ENCODE measurements at regions not wholly inside any gene's neighbourhood (a gene's known extent, or its start where the extent isn't known, plus 50 kb on each side); places are given as distances from the start of the nearest gene placed in this dataset.

- TF ChIP-seq JUND (IDR thresholded peaks at IDR 0.05; ENCODE audit: borderline replicate concordance, low read depth, low read length), result no peak
- no peak for TF ChIP-seq JUND (tag; IDR thresholded peaks at IDR 0.05; ENCODE audit: borderline replicate concordance, low read depth, low read length)
- no peak for TF ChIP-seq CSDE1 (IDR thresholded peaks at IDR 0.05)
- TF ChIP-seq ZNF785 (CRISPR knock-in tag; IDR thresholded peaks at IDR 0.05), result no peak
- WGBS (ENCODE audit: insufficient coverage, low coverage, missing lambda C conversion rate), result 2% methylated on average over 3 of the region's 3 CpGs
- H3K79me2 ChIP-seq (ENCODE audit: control insufficient read depth, insufficient read depth, low read length), result no peaks in the 10 kb centered on the region
- no peaks in the 10 kb centered on the region for H4K20me1 ChIP-seq (replicated peaks; ENCODE audit: control insufficient read depth, insufficient read depth, low read length)
- H3K4me3 ChIP-seq, result no peak overlapping the region
- in situ Hi-C loops (cut with MboI), result no loop called here
- no peak overlapping the region for H2AFZ ChIP-seq (ENCODE audit: low read depth, low read length)
- CTCF ChIA-PET (ENCODE audit: low intra/inter-chr PET ratio), result no interaction called here
- DNase-seq (ENCODE audit: extremely low read depth in 1 of 4, low spot score in 3 of 4), result no peak
- intact Hi-C loops (cut with micrococcal nuclease), result no loop called here
- POLR2A ChIA-PET, result no interaction called here
- no peaks in the 10 kb centered on the region for H3K36me3 ChIP-seq (ENCODE audit: control insufficient read depth, insufficient read depth, low read length)
- H3K4me1 ChIP-seq (replicated peaks in 1 of 2; ENCODE audit: control insufficient read depth in 2 of 2, insufficient read depth in 2 of 2, low read length in 2 of 2), result no peaks in the 10 kb centered on the region
- H3K9me3 ChIP-seq (replicated peaks; ENCODE audit: control insufficient read depth, insufficient read depth, low read depth, low read length), result no peaks in the 10 kb centered on the region
- no peaks in the 10 kb centered on the region for H3K9me1 ChIP-seq (ENCODE audit: control insufficient read depth, insufficient read depth, low read length)
- no peaks in the 10 kb centered on the region for H3K27me3 ChIP-seq (ENCODE audit: control insufficient read depth in 2 of 2, insufficient read depth in 2 of 2, low read length in 2 of 2)
- no peak overlapping the region for H3K9ac ChIP-seq (ENCODE audit: insufficient read depth in 1 of 2, low read depth in 2 of 2, low read length in 2 of 2)
- no peak overlapping the region for H3K27ac ChIP-seq (ENCODE audit: extremely low read depth, low read depth, low read length)
- no peak for FAIRE-seq
- no peak overlapping the region for H3K4me2 ChIP-seq (ENCODE audit: insufficient read depth, low read length)
- ATAC-seq, result no peak
- no TSS peak for BruUV-seq (replicated peaks)
Measured at GRCh38 chr7:34451923-34452322, 206.1 kb upstream of the NPSR1 start.

DNA sequence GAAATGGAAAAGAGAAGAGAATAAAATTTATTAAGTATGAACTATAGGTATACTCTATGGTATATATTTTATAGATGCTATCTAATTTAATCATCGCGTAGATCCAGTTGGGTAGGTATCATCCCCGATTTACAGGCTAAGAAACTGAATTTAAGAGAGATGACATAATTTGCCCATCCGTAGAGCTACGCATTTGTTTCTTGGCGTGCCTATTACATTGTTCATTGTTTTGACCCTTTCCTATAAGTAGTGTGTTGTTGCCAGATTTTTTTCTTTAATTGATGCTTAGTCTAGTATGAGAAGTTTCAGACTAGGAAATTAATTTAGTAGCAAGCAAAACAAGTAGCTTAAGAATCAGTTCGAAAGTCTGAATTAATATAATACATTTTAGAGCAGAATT, 205.7 kb upstream of the NPSR1 start:
- Histone ChIP-seq H3K4me1 (replicated peaks in 1 of 2; ENCODE audit: control insufficient read depth in 2 of 2, insufficient read depth in 2 of 2, low read length in 2 of 2) (no peaks in the 10 kb centered on the region), H4K20me1 (replicated peaks; ENCODE audit: control insufficient read depth, insufficient read depth, low read length) (no peaks in the 10 kb centered on the region), H3K27me3 (ENCODE audit: control insufficient read depth in 2 of 2, insufficient read depth in 2 of 2, low read length in 2 of 2) (no peaks in the 10 kb centered on the region), H3K27ac (ENCODE audit: extremely low read depth, low read depth, low read length) (no peak overlapping the region), H3K4me2 (ENCODE audit: insufficient read depth, low read length) (no peak overlapping the region), H3K9ac (ENCODE audit: insufficient read depth in 1 of 2, low read depth in 2 of 2, low read length in 2 of 2) (no peak overlapping the region), H3K36me3 (ENCODE audit: control insufficient read depth, insufficient read depth, low read length) (no peaks in the 10 kb centered on the region), H3K9me3 (replicated peaks; ENCODE audit: control insufficient read depth, insufficient read depth, low read depth, low read length) (no peaks in the 10 kb centered on the region), H3K4me3 (no peak overlapping the region), H3K79me2 (ENCODE audit: control insufficient read depth, insufficient read depth, low read length) (no peaks in the 10 kb centered on the region), H3K9me1 (ENCODE audit: control insufficient read depth, insufficient read depth, low read length) (no peaks in the 10 kb centered on the region), H2AFZ (ENCODE audit: low read depth, low read length) (no peak overlapping the region)
- CTCF ChIA-PET (ENCODE audit: low intra/inter-chr PET ratio), result no interaction called here
- POLR2A ChIA-PET, result no interaction called here
- WGBS (ENCODE audit: insufficient coverage, low coverage, missing lambda C conversion rate), result 0% methylated on average over 7 of the region's 7 CpGs
- in situ Hi-C loops (cut with MboI), result no loop called here
- DNase-seq (ENCODE audit: extremely low read depth in 1 of 4, low spot score in 3 of 4) (no peak), FAIRE-seq (no peak), ATAC-seq (no peak)
- BruUV-seq (replicated peaks), result no TSS peak
- intact Hi-C loops (cut with micrococcal nuclease), result no loop called here
- no peak for TF ChIP-seq NFXL1 (CRISPR knock-in tag; IDR thresholded peaks at IDR 0.05)
- TF ChIP-seq ZNF609 (CRISPR knock-in tag; IDR thresholded peaks at IDR 0.05; ENCODE audit: borderline replicate concordance), result no peak
- TF ChIP-seq, protein P1, sequence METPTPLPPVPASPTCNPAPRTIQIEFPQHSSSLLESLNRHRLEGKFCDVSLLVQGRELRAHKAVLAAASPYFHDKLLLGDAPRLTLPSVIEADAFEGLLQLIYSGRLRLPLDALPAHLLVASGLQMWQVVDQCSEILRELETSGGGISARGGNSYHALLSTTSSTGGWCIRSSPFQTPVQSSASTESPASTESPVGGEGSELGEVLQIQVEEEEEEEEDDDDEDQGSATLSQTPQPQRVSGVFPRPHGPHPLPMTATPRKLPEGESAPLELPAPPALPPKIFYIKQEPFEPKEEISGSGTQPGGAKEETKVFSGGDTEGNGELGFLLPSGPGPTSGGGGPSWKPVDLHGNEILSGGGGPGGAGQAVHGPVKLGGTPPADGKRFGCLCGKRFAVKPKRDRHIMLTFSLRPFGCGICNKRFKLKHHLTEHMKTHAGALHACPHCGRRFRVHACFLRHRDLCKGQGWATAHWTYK (CRISPR knock-in tag; IDR thresholded peaks at IDR 0.05), result no peak
- TF ChIP-seq HNRNPK (IDR thresholded peaks at IDR 0.05; ENCODE audit: low read depth, low read length, poor library complexity, severe bottlenecking), result no peak
- TF ChIP-seq, protein P2, sequence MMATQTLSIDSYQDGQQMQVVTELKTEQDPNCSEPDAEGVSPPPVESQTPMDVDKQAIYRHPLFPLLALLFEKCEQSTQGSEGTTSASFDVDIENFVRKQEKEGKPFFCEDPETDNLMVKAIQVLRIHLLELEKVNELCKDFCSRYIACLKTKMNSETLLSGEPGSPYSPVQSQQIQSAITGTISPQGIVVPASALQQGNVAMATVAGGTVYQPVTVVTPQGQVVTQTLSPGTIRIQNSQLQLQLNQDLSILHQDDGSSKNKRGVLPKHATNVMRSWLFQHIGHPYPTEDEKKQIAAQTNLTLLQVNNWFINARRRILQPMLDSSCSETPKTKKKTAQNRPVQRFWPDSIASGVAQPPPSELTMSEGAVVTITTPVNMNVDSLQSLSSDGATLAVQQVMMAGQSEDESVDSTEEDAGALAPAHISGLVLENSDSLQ (IDR thresholded peaks at IDR 0.05), result no peak
- TF ChIP-seq KAT2B (IDR thresholded peaks at IDR 0.05; ENCODE audit: low read depth, low read length), result no peak
